Gastroesophageal sphincter (tissue), 2 donors: ENCODE measurements at regions not wholly inside any gene's neighbourhood (a gene's known extent, or its start where the extent isn't known, plus 50 kb on each side); places are given as distances from the start of the nearest gene placed in this dataset.

Source experiments
- POLR2A ChIP-seq, 2 donors: fragments of 450-650 bp; IDR thresholded peaks; one replicate each; pipeline ENCODE4 v1.6.1; 2017; ENCODE audit warnings: antibody characterized with exemption in 2 of 2, mild to moderate bottlenecking in 2 of 2, moderate library complexity in 1 of 2
- POLR2AphosphoS5 ChIP-seq: sonication (generic); formaldehyde crosslinking; IDR thresholded peaks from one replicate; pipeline ENCODE4 v1.6.1; 2017; ENCODE audit warnings: antibody characterized with exemption

GRCh38 chr9:14452539-14452938, 138.6 kb upstream of the NFIB start:
- TF ChIP-seq POLR2AphosphoS5: no peak
- no peak for TF ChIP-seq POLR2A (IDR thresholded peaks at IDR 0.05)
